ENCODE measurements at regions not wholly inside any gene's neighbourhood (a gene's known extent, or its start where the extent isn't known, plus 50 kb on each side); places are given as distances from the start of the nearest gene placed in this dataset.

- no peak for TF ChIP-seq POLR2A (IDR thresholded peaks at IDR 0.05; ENCODE audit: low read length)
- no peak for TF ChIP-seq GATA1 (IDR thresholded peaks at IDR 0.05; ENCODE audit: low read depth, low read length)
- DNase-seq, result no peak
Measured at GRCh38 chr6:14918200-14918907, 327.5 kb upstream of the JARID2 start.

GRCh38 chr6:14919038-14919670 lies 326.7 kb upstream of the JARID2 start:
- TF ChIP-seq POLR2A (IDR thresholded peaks at IDR 0.05; ENCODE audit: low read length) (no peak), GATA1 (IDR thresholded peaks at IDR 0.05; ENCODE audit: low read depth, low read length) (no peak)
- DNase-seq, result no peak

DNA sequence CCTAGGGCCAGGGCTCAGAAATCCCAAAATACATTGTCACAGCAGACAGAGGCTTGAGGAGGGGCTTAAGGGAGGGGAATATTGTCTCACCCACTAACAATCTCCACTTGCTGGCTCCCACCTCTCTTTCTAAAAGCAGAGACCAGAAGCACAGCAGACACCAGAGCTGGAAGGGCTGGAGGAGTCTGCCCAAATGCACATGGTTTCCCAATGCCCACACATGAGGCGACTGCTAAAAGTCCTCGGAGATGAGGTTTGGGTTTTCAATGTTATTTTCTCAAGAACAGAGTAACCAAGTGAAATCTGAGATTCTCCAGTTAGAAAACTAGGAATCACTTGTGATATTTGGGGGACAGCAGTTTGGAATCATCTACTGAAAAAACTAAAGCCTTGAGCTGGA lies 325.6 kb upstream of the JARID2 start:
- DNase-seq, result no peak
- TF ChIP-seq GATA1 (IDR thresholded peaks at IDR 0.05; ENCODE audit: low read depth, low read length) (no peak), POLR2A (IDR thresholded peaks at IDR 0.05; ENCODE audit: low read length) (no peak)

- DNase-seq, result no peak
- TF ChIP-seq POLR2A (IDR thresholded peaks at IDR 0.05; ENCODE audit: low read length), result no peak
Measured at GRCh38 chr6:14921170-14921569, 324.7 kb upstream of the JARID2 start.

- no peak for TF ChIP-seq GATA1 (IDR thresholded peaks at IDR 0.05; ENCODE audit: low read depth, low read length)
- TF ChIP-seq POLR2A (IDR thresholded peaks at IDR 0.05; ENCODE audit: low read length), result no peak
- no peak for DNase-seq
Measured at GRCh38 chr6:14921878-14922671, 323.8 kb upstream of the JARID2 start.

DNA sequence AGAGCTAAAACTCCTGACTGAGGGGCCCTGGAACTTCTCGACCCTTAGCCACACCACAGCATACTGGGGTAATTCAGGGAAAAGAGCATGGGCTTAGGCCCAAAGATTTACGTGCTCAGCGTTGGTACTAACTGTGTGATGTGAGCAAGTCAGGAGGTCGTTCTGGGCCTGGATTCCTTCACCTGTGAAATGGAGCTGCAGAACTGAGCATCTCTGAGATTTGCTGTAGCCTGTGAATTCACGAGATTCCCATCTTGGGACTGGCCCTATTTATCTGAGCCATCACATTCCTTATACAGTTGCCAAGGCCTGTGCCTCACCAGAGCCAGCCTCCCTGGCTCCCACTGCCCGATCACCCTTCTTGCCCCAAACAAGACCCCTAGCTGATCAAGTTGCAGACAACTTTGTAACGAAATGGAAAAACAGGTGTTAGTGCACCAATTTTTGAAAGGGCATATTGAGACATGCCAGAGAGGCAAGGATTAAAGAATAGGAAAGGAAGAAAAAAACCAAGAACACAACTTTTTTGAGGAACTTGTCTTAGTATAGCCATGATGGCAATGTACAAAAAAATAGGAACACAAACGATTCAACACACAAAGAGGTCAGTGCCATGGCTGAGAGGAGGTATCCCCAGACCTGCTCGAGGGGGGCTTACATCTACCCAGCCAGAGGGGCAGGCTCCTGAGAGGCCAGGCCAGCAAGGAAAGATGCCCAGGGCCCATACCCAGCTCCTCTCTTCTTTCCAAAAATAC lies 323.0 kb upstream of the JARID2 start:
- TF ChIP-seq GATA1 (IDR thresholded peaks at IDR 0.05; ENCODE audit: low read depth, low read length), result no peak
- no peak for DNase-seq

DNA sequence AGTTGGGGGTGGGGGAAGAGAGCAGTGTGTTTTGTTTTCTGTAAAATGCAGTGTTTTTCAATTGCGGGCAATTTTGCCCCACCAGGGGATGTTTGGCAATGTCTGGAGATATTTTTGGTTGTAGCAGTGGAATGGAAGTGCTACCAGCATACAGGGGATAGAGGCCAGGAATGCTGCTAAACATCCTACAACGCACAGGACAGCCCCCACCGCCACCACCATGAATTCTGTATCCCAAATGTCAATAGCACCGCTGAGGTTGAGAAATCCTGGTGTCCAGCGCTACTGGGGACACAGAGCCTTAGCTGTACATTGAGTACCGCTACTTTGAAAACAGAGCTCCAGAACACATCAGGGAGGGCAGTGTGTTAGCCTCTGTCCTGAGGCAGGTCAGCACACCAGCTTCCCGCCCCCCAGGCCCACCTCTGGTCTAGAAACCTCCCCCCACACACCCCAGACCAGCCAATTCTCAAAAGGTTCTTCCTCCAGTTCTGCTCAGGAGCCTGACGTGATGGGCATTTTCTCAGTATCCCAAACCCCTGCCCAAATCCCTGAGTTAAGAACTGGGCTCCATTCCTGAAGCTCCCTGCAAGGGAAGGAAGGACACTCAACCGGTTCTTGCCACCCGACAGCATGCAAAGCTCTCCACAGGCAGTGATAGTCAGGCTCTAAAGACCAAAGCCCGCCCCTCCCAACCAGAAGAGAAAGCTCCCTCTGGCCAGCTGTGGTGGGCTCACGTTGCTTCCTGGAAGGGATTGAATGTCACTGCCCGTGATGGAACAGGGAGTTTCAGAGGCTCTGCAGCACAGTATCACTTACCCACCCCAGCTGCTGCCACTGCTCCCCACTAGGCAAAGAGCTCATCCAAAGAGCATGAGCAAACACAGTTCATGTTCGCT lies 321.5 kb upstream of the JARID2 start:
- TF ChIP-seq GATA1 (IDR thresholded peaks at IDR 0.05; ENCODE audit: low read depth, low read length) (no peak), POLR2A (IDR thresholded peaks at IDR 0.05; ENCODE audit: low read length) (no peak)
- no peak for DNase-seq

GRCh38 chr6:14925025-14925698 lies 320.7 kb upstream of the JARID2 start:
- TF ChIP-seq GATA1 (IDR thresholded peaks at IDR 0.05; ENCODE audit: low read depth, low read length), result no peak
- no peak for TF ChIP-seq POLR2A (IDR thresholded peaks at IDR 0.05; ENCODE audit: low read length)
- DNase-seq, result no peak

DNA sequence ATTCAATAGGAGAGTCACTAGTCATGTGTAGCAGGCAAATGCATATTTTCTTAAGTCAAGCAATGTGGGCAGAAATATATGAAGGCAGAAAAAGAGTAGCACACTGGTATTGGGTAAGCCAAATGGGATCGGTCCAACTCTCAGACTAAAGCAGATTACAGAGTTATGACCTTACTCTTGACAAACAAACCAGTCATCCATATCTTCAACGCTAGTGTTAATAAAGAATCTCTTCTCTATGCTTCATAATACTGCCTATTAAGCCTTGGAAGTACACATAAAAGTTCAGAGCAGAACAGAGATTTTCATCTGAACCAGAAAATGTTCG lies 320.2 kb upstream of the JARID2 start:
- TF ChIP-seq GATA1 (IDR thresholded peaks at IDR 0.05; ENCODE audit: low read depth, low read length) (no peak), POLR2A (IDR thresholded peaks at IDR 0.05; ENCODE audit: low read length) (no peak)
- DNase-seq, result no peak

DNA sequence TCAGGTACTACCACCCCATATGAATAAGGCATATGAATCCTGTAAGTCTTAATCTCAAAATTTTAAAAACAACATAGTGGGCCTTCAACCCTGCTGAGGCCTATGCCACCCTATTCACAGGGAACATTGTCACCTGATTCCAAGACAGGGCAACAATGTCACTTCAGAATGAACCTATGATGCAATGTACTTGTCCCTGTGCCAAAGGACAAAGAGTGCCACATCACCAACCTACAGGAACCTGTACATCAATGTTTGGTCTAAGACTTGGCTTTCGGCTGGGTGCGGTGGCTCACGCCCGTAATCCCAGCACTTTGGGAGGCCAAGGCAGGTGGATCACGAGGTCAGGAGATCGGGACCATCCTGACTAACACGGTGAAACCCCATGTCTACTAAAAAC lies 318.5 kb upstream of the JARID2 start:
- no peak for TF ChIP-seq POLR2A (IDR thresholded peaks at IDR 0.05; ENCODE audit: low read length)
- no peak for TF ChIP-seq GATA1 (IDR thresholded peaks at IDR 0.05; ENCODE audit: low read depth, low read length)
- no peak for DNase-seq

DNA sequence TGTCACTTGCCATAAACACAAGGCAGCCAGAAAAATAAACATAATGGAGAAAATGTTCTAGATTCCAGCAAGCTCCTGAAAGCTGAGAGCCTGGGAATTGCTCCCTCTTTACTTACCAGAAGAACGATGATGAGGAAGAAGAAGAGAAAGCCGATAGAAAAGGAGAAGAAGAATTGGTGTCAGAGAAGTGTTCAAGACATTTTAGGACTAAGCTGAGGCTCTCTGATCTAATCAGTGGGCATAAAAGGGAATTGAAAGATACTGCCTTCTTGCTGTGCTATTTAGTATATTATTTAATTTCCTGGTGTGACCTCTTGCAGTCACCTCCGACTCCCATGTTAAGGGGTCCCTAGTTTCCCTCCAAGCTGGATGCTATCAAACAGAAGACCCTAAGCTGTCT lies 316.6 kb upstream of the JARID2 start:
- TF ChIP-seq GATA1 (IDR thresholded peaks at IDR 0.05; ENCODE audit: low read depth, low read length), result no peak
- no peak for TF ChIP-seq POLR2A (IDR thresholded peaks at IDR 0.05; ENCODE audit: low read length)
- no peak for DNase-seq

- peak; percentile 49 to 55 for DNase-seq
Measured at GRCh38 chr6:14930366-14930989, 315.4 kb upstream of the JARID2 start.

More at GRCh38 chr6:14930366-14930989, 315.4 kb upstream of the JARID2 start:
- TF ChIP-seq GATA1 (IDR thresholded peaks at IDR 0.05; ENCODE audit: low read depth, low read length) (no peak), POLR2A (IDR thresholded peaks at IDR 0.05; ENCODE audit: low read length) (no peak)

All from erythroblast (primary cell).